ENCODE measurements at regions not wholly inside any gene's neighbourhood (a gene's known extent, or its start where the extent isn't known, plus 50 kb on each side); places are given as distances from the start of the nearest gene placed in this dataset.

GRCh38 chr21:43348801-43349261 lies 78.1 kb downstream of the SIK1 start:
- H3K36me3 ChIP-seq (ENCODE audit: control insufficient read depth, insufficient read depth, low read length) = no peaks in the 10 kb centered on the region
- H3K9me3 ChIP-seq (ENCODE audit: control insufficient read depth, low read length) = no peaks in the 10 kb centered on the region
- H3K4me3 ChIP-seq (ENCODE audit: insufficient read depth, low read depth, low read length, poor library complexity, severe bottlenecking) = no peak overlapping the region
- H3K27me3 ChIP-seq (replicated peaks; ENCODE audit: control insufficient read depth, insufficient read depth, low read length, poor library complexity, severe bottlenecking) = no peaks in the 10 kb centered on the region
- no peak for DNase-seq
- no peaks in the 10 kb centered on the region for H3K4me1 ChIP-seq (ENCODE audit: control insufficient read depth, insufficient read depth, low read length, poor library complexity, severe bottlenecking)
- H3K27ac ChIP-seq (ENCODE audit: insufficient read depth, low read length, poor library complexity, severe bottlenecking) = no peak overlapping the region

GRCh38 chr21:43348170-43348766 lies 78.7 kb downstream of the SIK1 start:
- no peaks in the 10 kb centered on the region for H3K27me3 ChIP-seq (replicated peaks; ENCODE audit: control insufficient read depth, insufficient read depth, low read length, poor library complexity, severe bottlenecking)
- no peak overlapping the region for H3K27ac ChIP-seq (ENCODE audit: insufficient read depth, low read length, poor library complexity, severe bottlenecking)
- H3K4me1 ChIP-seq (ENCODE audit: control insufficient read depth, insufficient read depth, low read length, poor library complexity, severe bottlenecking) = no peaks in the 10 kb centered on the region
- no peak for DNase-seq
- no peaks in the 10 kb centered on the region for H3K9me3 ChIP-seq (ENCODE audit: control insufficient read depth, low read length)
- no peaks in the 10 kb centered on the region for H3K36me3 ChIP-seq (ENCODE audit: control insufficient read depth, insufficient read depth, low read length)
- H3K4me3 ChIP-seq (ENCODE audit: insufficient read depth, low read depth, low read length, poor library complexity, severe bottlenecking) = no peak overlapping the region

- Histone ChIP-seq H3K9me3 (ENCODE audit: control insufficient read depth, low read length) (no peaks in the 10 kb centered on the region), H3K27ac (ENCODE audit: insufficient read depth, low read length, poor library complexity, severe bottlenecking) (no peak overlapping the region), H3K36me3 (ENCODE audit: control insufficient read depth, insufficient read depth, low read length) (no peaks in the 10 kb centered on the region), H3K4me3 (ENCODE audit: insufficient read depth, low read depth, low read length, poor library complexity, severe bottlenecking) (no peak overlapping the region), H3K27me3 (replicated peaks; ENCODE audit: control insufficient read depth, insufficient read depth, low read length, poor library complexity, severe bottlenecking) (no peaks in the 10 kb centered on the region), H3K4me1 (ENCODE audit: control insufficient read depth, insufficient read depth, low read length, poor library complexity, severe bottlenecking) (no peaks in the 10 kb centered on the region)
- DNase-seq = no peak
Observed at GRCh38 chr21:43347461-43348169, 79.3 kb downstream of the SIK1 start.

GRCh38 chr21:43346551-43346950 lies 80.4 kb downstream of the SIK1 start:
- H3K27me3 ChIP-seq (replicated peaks; ENCODE audit: control insufficient read depth, insufficient read depth, low read length, poor library complexity, severe bottlenecking) = no peaks in the 10 kb centered on the region
- H3K36me3 ChIP-seq (ENCODE audit: control insufficient read depth, insufficient read depth, low read length) = no peaks in the 10 kb centered on the region
- no peak overlapping the region for H3K27ac ChIP-seq (ENCODE audit: insufficient read depth, low read length, poor library complexity, severe bottlenecking)
- H3K4me3 ChIP-seq (ENCODE audit: insufficient read depth, low read depth, low read length, poor library complexity, severe bottlenecking) = no peak overlapping the region
- H3K9me3 ChIP-seq (ENCODE audit: control insufficient read depth, low read length) = no peaks in the 10 kb centered on the region
- no peaks in the 10 kb centered on the region for H3K4me1 ChIP-seq (ENCODE audit: control insufficient read depth, insufficient read depth, low read length, poor library complexity, severe bottlenecking)
- no peak for DNase-seq

- H3K36me3 ChIP-seq (ENCODE audit: control insufficient read depth, insufficient read depth, low read length) = no peaks in the 10 kb centered on the region
- H3K4me1 ChIP-seq (ENCODE audit: control insufficient read depth, insufficient read depth, low read length, poor library complexity, severe bottlenecking) = no peaks in the 10 kb centered on the region
- H3K27me3 ChIP-seq (replicated peaks; ENCODE audit: control insufficient read depth, insufficient read depth, low read length, poor library complexity, severe bottlenecking) = no peaks in the 10 kb centered on the region
- H3K4me3 ChIP-seq (ENCODE audit: insufficient read depth, low read depth, low read length, poor library complexity, severe bottlenecking) = no peak overlapping the region
- no peak overlapping the region for H3K27ac ChIP-seq (ENCODE audit: insufficient read depth, low read length, poor library complexity, severe bottlenecking)
- H3K9me3 ChIP-seq (ENCODE audit: control insufficient read depth, low read length) = no peaks in the 10 kb centered on the region
- DNase-seq = no peak
Observed at GRCh38 chr21:43345746-43346409, 81.1 kb downstream of the SIK1 start.

- DNase-seq = no peak
- no peak overlapping the region for H3K4me3 ChIP-seq (ENCODE audit: insufficient read depth, low read depth, low read length, poor library complexity, severe bottlenecking)
- H3K9me3 ChIP-seq (ENCODE audit: control insufficient read depth, low read length) = no peaks in the 10 kb centered on the region
- H3K27me3 ChIP-seq (replicated peaks; ENCODE audit: control insufficient read depth, insufficient read depth, low read length, poor library complexity, severe bottlenecking) = no peaks in the 10 kb centered on the region
- H3K27ac ChIP-seq (ENCODE audit: insufficient read depth, low read length, poor library complexity, severe bottlenecking) = no peak overlapping the region
- H3K4me1 ChIP-seq (ENCODE audit: control insufficient read depth, insufficient read depth, low read length, poor library complexity, severe bottlenecking) = no peaks in the 10 kb centered on the region
- H3K36me3 ChIP-seq (ENCODE audit: control insufficient read depth, insufficient read depth, low read length) = no peaks in the 10 kb centered on the region
Observed at GRCh38 chr21:43345046-43345745, 81.7 kb downstream of the SIK1 start.

- Histone ChIP-seq H3K27me3 (replicated peaks; ENCODE audit: control insufficient read depth, insufficient read depth, low read length, poor library complexity, severe bottlenecking) (no peaks in the 10 kb centered on the region), H3K4me1 (ENCODE audit: control insufficient read depth, insufficient read depth, low read length, poor library complexity, severe bottlenecking) (no peaks in the 10 kb centered on the region), H3K9me3 (ENCODE audit: control insufficient read depth, low read length) (no peaks in the 10 kb centered on the region), H3K4me3 (ENCODE audit: insufficient read depth, low read depth, low read length, poor library complexity, severe bottlenecking) (no peak overlapping the region), H3K27ac (ENCODE audit: insufficient read depth, low read length, poor library complexity, severe bottlenecking) (no peak overlapping the region), H3K36me3 (ENCODE audit: control insufficient read depth, insufficient read depth, low read length) (no peaks in the 10 kb centered on the region)
- DNase-seq = no peak
Observed at GRCh38 chr21:43343992-43344886, 82.7 kb downstream of the SIK1 start.

GRCh38 chr21:43343095-43343991 lies 83.6 kb downstream of the SIK1 start:
- Histone ChIP-seq H3K27me3 (replicated peaks; ENCODE audit: control insufficient read depth, insufficient read depth, low read length, poor library complexity, severe bottlenecking) (no peaks in the 10 kb centered on the region), H3K27ac (ENCODE audit: insufficient read depth, low read length, poor library complexity, severe bottlenecking) (no peak overlapping the region), H3K4me3 (ENCODE audit: insufficient read depth, low read depth, low read length, poor library complexity, severe bottlenecking) (no peak overlapping the region), H3K4me1 (ENCODE audit: control insufficient read depth, insufficient read depth, low read length, poor library complexity, severe bottlenecking) (no peaks in the 10 kb centered on the region), H3K36me3 (ENCODE audit: control insufficient read depth, insufficient read depth, low read length) (no peaks in the 10 kb centered on the region), H3K9me3 (ENCODE audit: control insufficient read depth, low read length) (no peaks in the 10 kb centered on the region)
- DNase-seq = no peak
